HG03039 (cell line): ENCODE measurements at regions not wholly inside any gene's neighbourhood (a gene's known extent, or its start where the extent isn't known, plus 50 kb on each side); places are given as distances from the start of the nearest gene placed in this dataset.

ENCODE experiments used
- ATAC-seq: cut with Tn5 transposase; IDR thresholded peaks from one replicate; pipeline ENCODE4 v1.9.1; 2021; ENCODE audit warnings: mild to moderate bottlenecking, moderate library complexity; ENCODE audit not compliant: unreplicated experiment

DNA sequence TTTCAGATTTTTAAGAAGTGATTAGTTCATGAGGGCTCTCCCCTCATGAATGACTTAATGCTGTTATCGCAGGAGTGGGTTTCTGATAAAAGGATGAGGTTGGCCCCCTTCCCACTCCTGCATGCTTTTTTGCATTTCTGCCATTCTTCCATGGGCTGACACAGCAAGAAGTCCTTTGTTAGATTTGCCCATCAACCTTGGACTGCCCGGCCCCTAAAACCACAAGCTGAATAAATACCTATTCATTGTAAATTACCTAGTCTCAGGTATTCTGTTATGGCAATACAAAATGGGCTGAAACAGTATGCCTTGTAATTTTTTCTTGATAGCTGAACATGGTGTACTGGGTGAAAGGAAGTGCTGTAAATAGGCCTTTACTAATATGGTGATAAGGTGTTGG lies 72.7 kb upstream of the DPH5 start:
- ATAC-seq = no peak

DNA sequence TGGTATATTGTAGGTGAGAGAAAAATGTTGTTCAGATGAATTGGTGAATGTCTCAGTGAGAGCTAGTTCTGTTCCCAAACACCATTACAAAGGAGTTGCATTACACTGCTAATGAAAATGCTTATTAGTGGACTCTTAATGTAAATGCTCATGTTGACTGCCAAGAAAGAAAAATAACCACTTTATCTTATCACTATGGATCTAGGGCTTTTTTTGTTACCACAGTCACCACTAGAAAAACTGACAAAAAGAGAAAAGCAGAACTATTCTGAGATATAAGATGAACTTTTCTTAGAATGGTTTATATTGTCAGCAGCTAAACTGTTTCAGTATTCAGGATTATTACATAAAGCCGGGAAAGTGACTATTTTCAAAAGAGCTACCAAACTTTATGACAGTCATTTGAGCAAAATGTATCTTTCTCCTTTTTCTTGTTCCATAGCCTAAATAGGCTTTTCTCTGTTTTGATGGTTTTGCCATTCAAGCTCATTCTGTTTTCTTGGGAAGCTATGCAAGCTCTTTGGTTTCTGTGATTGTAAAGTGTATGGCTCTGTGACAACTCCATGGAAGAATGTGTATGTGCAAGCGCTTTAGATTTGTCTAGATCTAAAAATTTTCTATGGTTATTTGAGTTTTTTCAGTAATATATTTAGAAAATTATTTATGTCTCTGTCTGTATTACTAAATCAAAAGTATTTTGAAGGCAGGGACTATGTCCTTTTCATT lies 64.2 kb upstream of the DPH5 start:
- no peak for ATAC-seq

DNA sequence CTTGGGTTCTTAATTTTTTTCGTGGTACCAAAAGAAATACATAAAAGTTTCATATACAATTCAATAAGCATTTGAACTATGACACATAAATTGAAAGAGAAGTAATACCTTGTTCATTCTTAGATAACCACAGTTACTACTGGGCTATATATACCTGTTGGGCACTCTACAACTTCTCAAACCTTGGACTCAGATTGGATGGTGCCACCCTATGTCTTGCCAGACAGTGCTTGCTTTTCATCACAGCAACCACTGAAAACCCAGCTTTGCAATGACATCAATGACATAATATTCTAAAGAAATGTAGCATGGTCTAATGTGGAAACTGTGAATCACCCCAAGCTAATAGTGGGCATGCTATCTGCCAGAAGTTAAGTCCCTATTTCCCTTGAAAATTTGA lies 62.8 kb upstream of the DPH5 start:
- no peak for ATAC-seq

DNA sequence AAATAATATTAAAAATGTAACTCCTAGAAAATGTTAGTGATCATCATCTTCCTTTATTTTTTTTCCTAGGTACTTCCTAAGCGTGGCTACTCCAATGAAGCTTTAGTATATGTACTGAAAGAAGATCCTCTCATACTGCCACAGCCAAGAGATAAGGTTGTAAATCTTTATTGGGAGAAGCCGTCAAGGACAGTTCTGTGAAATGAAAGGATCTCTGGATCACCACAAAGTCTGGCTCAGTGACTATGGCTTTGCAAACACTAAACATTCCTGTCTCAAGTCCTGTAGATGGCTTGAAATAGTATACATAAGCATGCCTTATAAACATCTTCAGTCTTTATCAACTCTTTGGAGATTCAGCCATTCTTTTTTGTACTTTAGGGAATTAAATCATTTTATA lies 61.2 kb upstream of the DPH5 start:
- ATAC-seq = no peak

DNA sequence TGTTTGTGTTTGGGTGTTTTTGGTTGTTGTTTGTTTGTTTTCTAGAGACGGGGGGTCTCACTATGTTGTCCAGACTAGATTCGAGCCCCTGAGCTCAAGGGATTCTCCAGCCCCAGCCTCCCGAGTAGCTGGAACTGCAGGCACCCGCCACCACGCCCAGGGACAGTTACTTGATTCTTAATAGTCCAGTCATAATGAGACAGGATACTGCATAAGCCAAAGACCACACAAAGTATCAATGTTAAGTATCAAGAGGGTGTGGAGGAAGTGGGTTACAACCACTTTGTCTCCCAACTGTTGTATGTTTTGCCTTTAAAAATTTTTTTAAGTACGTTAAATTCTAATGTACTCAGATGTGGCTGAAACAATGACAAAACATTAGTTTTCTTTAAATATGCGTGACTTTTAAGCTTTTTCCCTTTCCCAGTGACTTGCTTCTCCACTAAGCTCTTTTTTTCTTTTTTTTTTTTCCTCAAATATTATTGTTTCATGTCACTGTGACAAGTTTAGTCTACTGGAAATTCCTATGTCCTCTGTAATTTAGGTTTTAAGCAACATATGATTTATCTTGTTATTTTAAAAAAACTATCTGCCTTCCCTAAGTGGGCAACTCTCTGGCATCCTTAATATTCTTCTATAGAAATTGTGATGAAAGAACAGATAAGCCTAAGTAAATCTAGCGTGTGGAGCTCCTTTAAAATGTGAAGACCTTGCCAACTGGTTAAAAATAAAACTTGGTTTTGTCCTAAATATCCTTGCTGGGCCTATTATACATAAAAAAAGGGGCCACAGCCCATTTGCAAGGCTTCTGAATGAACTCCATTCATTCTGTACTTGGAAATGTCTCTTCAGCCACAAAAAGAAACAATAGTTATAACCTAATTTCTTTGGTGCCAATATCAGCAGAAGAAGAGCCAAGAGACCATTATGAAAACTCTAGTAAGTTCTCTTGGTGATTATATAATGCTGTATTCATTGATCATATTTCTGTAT lies 56.2 kb upstream of the DPH5 start:
- ATAC-seq = no peak

DNA sequence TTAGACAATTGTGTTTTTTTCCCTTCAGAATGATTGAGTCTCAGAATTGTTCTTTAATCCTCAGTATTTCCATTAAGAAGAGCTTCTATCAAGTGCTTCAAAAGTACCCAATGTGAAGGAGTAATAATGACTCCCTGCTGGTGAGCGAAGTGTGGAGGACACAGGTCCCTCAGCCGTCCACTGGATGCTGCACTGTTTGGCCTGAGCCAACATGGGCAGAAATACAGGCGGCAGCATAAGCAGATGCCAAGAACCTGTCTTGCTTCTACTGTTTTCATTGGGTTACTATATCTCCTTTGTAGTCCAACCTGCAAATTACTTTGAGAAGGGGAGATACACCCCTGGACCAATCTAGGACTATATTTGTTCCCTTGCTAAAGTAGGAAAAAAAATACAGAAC lies 55.3 kb upstream of the DPH5 start:
- no peak for ATAC-seq

DNA sequence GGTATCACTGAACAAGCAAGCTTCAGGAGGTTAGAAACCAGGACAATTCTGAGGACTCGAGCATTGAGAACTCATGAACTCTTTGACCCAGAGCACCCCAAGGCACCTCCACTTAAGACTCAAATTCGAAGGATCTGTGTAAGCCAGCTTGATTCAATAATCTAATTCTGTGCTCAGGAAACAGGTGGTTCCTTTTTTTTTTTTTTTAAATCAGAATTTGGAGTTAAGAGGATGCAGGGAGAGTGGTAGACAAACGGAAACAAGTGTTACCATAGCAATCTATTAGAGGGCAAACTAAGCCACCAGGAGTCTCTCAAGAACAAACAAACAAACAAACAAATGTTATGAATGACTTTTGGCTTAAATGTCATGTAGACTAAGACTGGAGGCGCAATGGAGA lies 53.8 kb upstream of the DPH5 start:
- ATAC-seq = no peak

DNA sequence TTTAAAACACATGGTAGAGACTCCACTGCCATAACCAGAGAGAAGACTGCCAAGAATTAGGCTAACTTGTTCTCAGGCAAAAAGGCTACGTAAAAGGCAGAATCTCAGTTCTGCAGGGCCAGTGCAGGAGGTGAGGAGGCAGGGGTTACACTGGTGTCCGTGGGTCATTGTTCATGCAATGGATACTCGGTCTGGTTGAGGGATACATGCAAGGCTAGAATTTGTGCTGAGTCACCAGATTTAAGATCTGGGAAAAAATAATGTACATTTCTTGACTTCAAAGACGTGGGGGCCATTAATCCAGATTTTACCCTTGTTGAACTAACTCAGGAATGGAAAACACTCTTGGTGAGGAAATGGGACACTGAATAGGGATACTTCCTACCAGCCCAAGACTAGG lies 52.3 kb upstream of the DPH5 start:
- no peak for ATAC-seq

DNA sequence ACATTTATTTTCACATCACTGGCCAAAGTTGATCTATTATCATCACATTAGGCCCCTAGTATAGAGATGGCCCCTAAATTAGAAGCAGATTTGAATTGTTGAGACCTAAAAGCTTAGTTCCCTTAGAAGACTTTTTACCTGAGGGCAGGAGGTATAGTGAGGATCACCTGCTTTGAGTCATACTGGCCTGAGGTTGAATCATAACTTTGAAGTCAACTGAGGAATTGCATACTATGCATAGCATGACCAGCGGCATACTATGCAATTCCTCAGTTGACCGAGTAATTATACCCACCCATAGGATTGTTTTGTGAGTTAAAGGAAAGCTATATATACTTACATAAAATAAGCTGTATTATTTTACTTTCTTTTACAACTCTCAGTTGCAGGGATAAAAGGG lies 50.3 kb upstream of the DPH5 start:
- ATAC-seq = no peak
